NCI-H446 treated with DMSO at 0.1 percent for 48 hours (cell line): ENCODE measurements at regions not wholly inside any gene's neighbourhood (a gene's known extent, or its start where the extent isn't known, plus 50 kb on each side); places are given as distances from the start of the nearest gene placed in this dataset.

Experiments
- DNase-seq: peaks from one replicate; lab custom pipeline; 2025; lab: John Stamatoyannopoulos, UW

DNA sequence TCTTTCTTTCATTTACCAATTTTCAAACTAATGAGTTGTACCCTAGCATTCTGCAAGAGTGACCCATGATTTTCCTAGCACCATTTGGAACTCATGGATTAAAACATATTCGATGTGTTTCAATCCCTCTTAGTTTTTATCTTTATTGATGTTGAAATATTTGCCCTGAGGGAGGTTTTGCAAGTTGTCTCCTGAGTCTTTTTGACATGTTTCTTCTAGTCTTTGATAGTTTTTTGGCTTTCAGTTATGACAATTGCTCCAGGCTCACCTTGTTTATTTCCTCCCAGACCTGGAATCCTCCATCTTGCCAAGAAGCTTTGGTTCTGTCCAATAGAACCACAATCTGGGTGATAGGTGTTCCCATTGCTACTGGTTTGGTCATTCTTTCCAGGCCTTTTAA is 327.8 kb downstream of the WDR11 start:
- no peak for DNase-seq

- no peak for DNase-seq
Observed at GRCh38 chr10:121182219-121182618, 331.1 kb downstream of the WDR11 start.

DNA sequence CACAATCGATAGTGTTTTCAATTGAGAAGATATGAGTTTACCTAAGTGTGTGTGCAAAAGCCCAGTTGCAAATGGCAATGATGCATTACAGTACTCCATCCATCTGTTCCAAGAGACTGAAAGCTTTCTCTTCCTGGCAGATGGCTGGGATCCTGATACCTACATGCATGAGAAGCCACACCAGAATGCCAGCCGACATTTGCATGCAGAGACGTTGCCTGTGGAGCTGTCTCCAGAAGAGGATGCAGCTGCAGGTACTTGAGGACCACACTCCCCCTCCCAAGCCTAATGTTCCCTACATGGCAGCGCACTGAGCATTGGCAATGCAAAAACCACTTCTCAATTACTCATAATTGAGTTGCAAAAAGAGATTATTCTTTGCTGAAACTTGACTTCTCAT is 332.1 kb downstream of the WDR11 start:
- DNase-seq = peak; percentile 95

DNA sequence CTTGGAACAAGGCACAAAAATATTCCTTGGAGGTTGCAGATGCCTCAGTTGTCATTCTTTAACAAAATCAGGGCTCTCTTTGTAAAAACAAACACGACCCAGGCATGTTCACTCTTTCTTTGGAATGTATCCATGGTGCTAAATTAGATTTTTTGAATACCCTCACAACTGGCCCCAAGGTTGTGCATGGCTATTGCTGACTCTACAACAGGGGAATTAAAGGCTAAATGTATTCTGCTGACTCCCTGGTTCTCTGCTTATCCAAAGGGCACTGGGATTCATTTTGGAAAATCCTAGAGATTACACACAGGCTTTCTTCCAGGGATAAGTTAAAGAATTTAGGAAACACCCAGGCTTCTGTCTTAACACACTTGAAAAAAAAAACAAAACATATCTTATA is 332.5 kb downstream of the WDR11 start:
- no peak for DNase-seq

- no peak for DNase-seq
Observed at GRCh38 chr10:121185816-121186455, 334.8 kb downstream of the WDR11 start.

- DNase-seq = no peak
Observed at GRCh38 chr10:121187391-121187790, 336.2 kb downstream of the WDR11 start.

GRCh38 chr10:121188005-121188404 is 336.8 kb downstream of the WDR11 start:
- DNase-seq = no peak

- DNase-seq = no peak
Observed at GRCh38 chr10:121189066-121189465, 337.9 kb downstream of the WDR11 start.

DNA sequence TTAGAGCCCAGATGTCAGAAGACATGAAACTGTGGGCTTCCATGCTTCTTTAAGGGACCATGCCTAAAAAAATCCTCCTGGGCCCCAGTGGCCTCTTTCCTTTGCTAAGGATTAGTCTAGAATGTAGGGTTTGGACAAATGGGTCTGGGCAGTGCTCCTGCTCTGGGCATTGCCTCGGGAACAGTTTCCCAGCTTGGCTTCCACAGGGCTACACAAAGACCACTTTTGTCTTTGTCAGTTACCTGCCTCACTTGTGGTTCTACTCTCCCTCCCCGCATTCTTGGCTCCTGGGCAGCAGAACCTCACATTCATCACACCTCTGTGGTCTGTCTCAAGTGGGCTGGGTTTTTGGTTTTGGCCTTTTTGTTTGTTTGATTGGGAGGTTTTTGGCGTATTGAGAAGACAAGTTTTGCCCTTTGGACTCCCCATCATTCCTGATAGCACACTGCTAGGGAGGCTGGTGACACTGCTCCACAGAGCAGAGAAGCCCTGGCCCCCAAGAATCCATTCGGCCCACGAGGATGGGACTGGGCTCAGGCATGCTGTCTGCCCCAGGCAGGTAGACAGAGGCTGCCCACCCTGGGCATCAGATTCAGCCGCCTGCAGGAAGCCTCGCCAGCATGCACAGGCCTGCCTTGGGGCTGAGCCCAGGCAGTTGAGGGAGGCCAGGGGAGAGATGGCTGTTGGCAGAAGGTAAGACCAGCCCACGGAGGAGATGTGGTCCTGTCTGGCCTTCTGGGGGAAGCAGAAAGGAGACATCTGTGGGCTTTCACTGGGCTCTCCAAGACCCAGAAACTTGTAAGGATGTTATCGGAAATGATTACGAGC is 343.7 kb downstream of the WDR11 start:
- DNase-seq = no peak

GRCh38 chr10:121195524-121195910 is 344.4 kb downstream of the WDR11 start:
- no peak for DNase-seq

- DNase-seq = peak; percentile 51
Observed at GRCh38 chr10:121199081-121199480, 347.9 kb downstream of the WDR11 start.

GRCh38 chr10:121205625-121206024 is 354.5 kb downstream of the WDR11 start:
- DNase-seq = no peak

- DNase-seq = no peak
Observed at GRCh38 chr10:121211446-121211845, 360.3 kb downstream of the WDR11 start.

- no peak for DNase-seq
Observed at GRCh38 chr10:121213437-121213836, 362.3 kb downstream of the WDR11 start.

GRCh38 chr10:121216295-121216694 is 365.1 kb downstream of the WDR11 start:
- peak; percentile 41 for DNase-seq

DNA sequence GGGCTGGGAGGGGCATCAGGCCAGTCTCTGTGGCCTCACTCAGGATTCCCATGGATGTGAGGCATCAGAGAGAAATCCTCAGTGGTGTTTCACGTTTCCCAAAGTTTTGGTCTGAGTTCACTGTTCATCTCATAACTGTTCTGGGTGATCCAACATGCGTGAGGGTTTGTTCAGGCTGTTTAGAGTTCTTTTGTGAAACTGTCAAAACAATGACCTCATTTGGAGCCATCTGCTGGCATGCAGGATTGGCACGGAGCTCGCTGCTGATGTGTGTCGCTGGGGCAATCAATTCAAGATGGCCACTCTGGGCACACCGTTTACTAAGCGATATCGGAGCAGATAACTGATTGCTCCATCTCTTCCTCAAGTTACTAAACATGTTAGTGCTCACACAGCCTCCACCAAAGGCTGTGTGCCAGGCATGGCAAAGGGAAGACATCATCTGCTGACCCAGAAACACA is 365.6 kb downstream of the WDR11 start:
- DNase-seq = peak; percentile 65

- DNase-seq = no peak
Observed at GRCh38 chr10:121217331-121217730, 366.2 kb downstream of the WDR11 start.

GRCh38 chr10:121221072-121221471 is 369.9 kb downstream of the WDR11 start:
- DNase-seq = no peak

- DNase-seq = no peak
Observed at GRCh38 chr10:121221991-121222390, 370.8 kb downstream of the WDR11 start.

DNA sequence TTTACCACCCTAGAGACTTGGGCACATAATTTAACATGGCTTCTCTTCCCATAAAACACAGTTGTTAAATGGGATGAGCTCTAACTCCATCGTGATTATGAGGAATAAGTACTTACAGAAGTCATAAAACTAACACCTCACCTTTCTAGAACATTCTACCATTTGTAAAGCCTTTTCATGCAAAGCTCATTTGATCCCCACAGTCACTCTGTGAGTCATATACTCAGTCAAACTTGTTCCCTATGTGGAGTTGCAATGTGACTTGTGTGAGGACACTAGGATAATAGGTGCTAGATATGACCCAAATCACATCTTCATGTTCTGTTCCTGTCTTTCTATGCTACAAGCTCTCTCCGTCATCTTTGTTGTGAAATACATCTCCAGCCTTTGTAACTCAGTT is 371.7 kb downstream of the WDR11 start:
- DNase-seq = no peak

- no peak for DNase-seq
Observed at GRCh38 chr10:121231079-121231478, 367.2 kb downstream of the FGFR2 start.

DNA sequence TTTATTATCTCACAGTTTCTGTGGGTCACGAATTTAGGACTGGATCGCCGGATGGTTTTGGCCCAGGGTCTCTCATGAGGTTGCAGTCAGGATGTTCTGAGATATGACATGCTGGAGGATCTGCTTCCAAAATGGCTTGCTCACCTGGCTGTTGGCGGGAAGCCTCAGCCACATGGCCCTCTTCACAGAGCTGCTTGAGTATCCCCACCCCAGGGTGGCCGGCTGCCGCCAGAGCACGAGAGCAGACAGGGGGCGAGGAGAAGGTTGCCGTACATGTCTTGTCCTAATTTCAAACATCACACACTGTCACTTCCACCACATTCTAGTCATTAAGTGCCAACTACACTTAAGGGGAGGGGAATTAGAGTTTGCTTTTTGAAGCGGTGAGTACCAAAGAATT is 365.8 kb downstream of the FGFR2 start:
- no peak for DNase-seq

DNA sequence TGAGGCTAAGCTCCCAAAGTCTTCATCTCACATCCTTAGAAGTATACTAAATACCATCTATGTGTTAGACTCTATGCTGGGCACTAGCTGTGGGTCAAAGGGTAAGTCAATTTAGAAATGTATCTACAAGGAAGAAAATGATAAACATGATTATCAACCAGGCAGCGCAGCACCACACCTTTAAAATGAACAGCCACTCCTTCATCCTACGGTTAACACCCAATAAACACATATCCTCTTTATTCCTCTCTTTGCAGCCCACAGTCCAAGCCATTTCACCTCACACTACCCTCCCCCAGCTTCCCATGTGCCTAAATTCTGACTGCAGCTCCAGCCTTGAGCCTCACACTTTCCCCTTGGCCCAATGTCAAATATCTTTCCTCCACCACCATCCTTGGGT is 362.6 kb downstream of the FGFR2 start:
- no peak for DNase-seq

DNA sequence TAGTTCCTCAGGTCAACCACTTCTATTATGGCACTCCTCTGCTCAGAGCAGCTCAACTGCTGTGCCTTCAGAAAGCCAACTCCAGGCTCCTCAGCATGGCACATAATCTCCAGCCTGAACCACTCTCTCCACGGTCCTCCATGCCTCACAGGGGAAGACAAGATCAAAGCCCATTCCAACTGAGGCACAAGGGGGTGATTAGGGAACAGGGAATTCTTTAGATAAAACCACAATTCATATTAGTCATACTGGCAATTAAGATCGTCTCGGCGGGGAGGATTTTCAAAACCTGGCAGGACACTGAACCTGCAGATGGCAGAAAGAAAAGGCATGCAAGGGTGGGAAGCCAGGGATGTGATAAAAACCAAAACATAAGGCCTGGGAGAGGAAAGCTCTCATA is 361.6 kb downstream of the FGFR2 start:
- DNase-seq = peak; percentile 44
